HG02571 (cell line): ENCODE measurements at regions not wholly inside any gene's neighbourhood (a gene's known extent, or its start where the extent isn't known, plus 50 kb on each side); places are given as distances from the start of the nearest gene placed in this dataset.

Experiments
- ATAC-seq: cut with Tn5 transposase; IDR thresholded peaks from one replicate; pipeline ENCODE4 v1.9.1; 2021; ENCODE audit warnings: mild to moderate bottlenecking, moderate library complexity; ENCODE audit not compliant: unreplicated experiment

DNA sequence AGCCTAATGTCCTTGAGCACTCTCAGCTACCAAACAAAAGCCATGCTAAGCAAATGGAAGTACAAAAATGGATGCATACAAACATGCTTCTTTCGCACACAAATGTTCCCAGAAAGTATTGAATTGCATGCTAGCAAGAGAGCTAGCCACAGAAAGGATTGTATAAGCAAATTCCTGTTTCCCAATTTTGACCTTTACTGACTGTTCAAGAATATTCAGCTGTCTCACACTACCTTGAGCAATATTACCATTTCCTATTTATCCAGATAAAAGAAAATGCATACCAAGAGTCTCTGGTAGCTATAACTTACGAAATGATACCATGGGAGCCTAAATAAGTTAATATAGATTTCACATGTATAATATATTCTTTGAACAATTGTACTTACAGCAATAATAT lies 264.6 kb downstream of the TMEM167A start:
- ATAC-seq: no peak

DNA sequence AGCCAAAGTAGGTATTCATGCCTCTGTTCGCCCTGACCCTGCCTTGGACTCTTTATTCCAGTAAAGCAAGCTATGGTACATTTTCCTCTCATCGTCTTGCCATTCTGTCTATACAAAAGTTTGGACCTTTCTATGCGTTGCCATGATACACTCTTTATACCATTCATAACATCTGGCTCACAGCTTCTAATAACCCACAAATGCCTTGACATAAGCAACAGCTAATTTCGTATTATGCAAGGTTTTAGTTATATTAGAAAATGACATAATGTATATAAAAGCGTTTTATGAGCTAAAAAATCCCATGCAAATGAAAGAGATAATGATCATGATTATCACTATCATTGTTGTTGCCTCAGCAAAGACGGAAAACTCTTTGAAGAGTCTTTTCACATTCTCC lies 265.7 kb downstream of the TMEM167A start:
- ATAC-seq: no peak

DNA sequence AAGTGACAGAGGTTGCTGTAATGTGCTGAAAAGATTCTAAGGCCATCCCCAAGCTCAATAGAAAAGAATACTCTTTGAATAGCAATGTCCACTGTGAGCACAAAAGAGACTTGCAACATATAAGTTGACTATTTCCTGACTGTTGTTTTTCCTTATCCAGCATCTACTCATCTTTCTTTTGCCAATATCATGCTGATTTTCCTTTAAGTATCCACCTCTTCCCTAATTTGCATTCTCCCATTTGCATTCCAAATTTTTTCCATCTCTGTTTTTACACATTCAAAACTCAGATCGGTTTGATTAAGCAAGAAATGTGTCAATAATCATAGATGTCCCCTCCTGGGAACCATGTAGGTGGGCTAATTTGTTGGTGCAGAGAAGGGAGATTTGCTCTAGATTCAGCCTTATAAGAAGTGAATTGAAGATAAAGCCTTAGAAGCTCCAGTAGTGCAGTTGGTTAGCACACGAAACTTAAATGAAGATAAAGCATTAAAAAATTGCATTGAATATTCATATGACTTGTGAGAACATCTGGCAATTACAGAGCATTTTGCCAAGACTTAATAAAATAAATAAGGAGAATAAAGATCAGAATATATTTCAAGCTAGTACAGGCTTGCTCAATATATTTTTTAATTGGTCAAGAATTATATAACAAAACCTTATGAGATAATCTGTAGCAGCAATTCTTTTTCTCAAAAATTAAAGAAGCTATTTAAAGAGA lies 267.6 kb downstream of the TMEM167A start:
- no peak for ATAC-seq

DNA sequence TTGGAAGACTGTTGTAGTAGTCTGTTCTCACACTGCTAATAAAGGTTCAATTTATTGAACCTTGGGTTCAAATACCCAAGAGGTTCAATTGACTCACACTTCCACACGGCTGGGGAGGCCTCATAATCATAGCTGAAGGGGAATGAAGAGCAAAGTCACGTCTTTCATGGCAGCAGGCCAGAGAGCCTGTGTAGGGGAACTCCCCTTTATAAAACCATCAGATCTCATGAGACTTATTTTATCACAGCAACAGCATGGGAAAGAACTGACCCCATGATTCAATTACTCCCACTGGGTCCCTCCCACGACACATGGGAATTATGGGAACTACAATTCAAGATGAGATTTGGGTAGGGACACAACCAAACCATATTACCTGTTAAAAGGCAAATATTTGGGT lies 268.2 kb downstream of the TMEM167A start:
- ATAC-seq: no peak

DNA sequence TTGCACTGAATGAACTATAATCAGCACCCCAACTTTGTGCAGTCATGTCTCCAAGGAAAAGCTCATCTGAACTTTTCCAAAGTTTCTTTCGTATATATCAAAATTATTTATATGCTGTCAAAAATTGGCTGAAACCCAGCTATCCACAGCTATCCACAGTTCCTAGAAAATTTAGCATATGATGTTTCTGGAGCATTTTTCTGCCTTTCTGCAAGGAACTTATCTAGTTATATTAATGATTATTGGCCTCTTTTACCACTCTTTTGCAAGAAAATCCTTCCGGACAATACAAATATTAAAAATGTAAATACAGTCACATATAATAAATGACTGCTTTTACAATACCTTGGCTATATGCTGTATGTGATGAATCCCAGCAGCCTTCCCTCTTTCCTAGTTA lies 270.2 kb downstream of the TMEM167A start:
- no peak for ATAC-seq

DNA sequence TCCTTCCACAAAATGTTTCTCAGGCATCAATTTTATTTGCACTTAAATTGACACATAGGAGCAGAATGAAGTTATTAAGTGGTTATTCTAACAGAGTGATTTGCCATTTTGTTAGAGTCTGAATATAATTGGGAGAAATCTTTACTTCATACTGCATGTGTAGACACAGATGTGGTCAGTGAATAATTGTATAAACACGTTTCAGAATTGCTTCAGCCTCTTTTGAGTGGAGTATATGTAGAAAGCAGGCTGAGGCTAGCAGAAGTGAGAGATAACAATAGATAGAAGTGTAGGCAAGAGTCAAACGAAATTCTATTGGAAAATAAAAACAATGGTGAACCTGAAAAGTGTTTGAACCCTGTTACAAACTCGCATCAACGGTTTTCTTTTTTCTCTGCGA lies 270.7 kb downstream of the TMEM167A start:
- ATAC-seq: no peak

DNA sequence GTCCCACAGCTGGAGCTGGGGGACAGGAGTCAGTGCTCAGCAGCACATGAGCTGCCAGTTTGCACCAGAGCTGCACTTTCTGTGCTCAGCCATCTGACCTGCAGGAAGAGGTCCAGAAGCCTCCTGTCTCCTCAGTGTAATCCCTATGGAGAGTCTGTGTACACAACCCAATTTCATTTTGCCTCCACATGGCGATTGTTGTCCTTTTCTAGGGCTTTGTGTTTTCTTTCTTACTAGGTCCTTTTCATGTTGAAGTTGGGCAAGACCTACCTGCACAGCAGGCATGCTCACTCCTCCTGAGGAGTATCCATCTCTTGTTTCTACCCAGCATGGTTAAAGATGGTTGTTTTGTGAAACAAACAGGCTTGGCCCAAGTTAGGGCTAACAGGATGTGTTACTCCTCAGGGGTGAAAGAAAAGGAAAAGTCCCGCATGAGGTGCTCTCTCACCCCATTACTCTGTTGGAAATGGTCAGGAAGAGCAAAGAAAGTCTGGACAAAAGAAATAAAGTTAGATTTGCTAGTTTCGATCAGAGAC lies 273.0 kb downstream of the TMEM167A start:
- ATAC-seq: no peak

DNA sequence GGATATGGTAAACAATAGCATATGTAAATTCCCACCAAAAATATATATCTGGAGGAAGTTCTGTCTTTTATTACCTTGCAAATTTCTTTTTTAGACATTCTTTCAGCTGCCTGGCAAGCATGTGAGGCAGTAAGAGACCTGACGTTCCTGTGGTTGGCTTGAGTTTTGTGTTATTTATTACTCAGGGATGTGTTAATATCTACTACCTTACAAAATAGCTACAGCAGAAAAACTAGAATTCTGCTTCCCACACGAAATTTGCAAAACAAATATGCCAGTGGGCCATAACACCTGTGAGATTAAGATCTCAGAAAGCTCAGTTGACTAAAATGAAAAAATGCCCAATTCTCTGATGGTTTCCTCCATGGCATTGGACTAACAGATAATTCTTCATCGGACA lies 274.2 kb downstream of the TMEM167A start:
- no peak for ATAC-seq

DNA sequence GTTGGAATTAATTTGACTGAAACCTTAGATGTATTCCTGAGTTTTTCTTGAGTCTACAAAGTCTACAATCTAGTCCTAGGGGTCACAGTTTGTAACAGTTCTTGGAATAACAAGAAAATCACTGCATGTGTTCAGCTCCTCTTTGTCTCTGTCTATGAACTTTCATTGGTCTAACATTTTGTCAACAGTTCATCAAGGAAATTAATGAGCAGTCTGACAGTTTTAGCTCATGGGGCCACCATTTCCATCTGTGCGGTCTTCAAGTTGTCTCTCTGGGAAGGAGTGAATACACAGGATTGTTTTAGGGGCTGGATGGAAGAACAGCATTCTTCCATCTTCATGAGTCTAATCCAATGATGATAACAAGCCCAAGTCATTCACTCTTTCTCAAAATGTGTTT lies 276.4 kb downstream of the TMEM167A start:
- ATAC-seq: no peak

DNA sequence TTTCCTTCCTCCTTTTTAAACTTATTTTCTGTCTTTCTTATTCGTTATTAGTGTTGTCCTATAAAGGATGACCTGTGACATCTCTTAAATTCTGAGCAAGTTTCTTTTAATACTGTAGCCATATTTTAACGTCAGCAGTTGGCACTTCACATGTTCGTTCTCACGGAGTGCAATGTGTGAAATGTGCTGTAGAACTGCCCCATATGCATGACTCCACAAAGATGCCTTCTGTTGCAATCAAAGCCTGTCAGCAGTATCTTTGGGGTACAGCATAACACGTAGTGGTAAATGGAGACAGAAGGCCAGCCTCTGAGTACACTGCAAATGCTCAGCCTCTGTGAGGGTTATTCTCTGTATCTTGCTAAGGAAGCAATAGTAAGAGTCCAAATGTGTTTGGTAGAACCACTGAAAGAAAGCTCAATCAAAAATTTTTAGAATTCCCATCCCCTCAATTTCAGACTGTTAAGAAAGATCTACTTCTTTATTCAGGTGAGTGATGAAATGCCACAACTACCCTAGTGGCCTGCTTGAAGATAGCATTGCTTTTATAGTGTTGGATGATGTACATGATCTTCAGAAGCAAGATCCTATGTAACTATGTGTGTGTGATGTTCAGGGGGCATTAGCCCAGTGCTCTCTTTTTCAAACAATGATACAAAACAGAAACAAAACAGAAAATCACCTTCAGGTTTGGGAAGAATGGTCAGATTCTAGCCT lies 277.7 kb downstream of the TMEM167A start:
- ATAC-seq: no peak

DNA sequence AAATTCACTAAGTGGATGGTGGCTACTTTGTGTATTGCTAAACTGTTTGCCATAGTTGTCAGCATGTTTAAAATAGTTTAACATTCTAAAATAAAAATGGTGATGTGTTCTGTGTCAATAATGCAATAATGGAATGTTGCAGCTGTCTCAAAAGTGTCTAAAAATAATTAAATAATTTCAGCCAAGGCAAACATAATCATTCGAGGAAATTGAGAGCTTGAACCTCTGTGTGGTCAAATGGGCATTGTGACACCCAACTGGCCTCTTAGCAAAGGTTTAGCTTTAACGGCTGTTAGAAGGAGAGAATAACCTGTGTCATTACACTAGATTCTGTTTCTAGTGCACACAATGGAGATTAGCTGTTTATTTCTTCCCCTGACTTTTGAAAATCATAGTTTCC lies 278.5 kb downstream of the TMEM167A start:
- ATAC-seq: no peak

DNA sequence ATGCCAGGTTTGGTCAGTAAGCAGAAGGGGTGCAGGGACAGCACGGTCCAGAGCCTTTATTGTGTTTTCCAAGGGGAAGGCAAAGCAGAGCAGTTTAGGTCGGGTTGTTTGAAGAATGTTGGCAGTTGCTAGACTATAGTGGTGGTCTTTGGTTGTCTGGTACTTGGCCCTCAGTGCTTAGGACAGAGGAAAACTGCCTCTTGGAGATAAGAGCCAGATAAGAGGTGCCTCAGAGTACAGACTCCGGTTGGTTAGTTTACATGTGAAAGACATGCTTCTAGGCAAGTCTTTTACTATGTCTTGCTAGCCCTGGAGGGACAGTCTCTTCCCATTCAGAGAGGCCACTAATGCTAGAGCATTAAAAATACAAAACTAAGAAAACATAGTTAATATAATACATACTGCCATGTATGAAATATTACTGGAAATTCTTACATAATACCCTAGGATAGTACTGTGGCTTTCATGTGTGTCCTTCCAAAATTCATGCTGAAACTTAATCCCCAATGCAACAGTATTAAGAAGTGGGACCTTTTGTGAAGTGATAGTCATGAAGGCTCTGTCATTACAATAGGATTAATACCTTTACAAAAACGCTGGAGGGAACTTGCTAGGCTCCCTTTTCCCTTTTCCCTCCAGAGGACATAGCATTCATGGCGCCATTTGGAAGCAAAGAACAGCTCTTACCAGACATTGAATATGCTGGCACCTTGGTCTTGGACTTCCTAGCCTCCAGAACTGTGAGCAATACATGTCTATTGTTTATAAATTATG lies 280.4 kb downstream of the TMEM167A start:
- ATAC-seq: no peak

DNA sequence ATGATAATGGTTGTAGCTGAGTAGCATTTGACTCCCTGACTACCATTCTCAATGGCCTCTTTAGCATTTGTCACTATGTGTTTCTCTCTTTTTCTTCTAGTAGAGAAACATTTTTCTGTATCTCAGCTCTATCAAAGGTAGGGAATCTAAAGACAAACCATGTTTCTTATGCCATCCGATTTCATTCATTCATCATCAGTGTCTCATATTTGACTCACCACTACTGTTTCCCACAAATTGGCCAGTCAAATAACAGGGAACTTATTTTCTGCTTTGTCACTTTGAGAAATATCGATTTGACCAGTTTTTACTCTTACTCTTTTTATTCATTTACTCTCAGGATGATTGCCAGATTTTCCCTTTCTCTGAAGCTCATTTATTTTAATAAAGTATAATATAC lies 282.3 kb downstream of the TMEM167A start:
- ATAC-seq: no peak

DNA sequence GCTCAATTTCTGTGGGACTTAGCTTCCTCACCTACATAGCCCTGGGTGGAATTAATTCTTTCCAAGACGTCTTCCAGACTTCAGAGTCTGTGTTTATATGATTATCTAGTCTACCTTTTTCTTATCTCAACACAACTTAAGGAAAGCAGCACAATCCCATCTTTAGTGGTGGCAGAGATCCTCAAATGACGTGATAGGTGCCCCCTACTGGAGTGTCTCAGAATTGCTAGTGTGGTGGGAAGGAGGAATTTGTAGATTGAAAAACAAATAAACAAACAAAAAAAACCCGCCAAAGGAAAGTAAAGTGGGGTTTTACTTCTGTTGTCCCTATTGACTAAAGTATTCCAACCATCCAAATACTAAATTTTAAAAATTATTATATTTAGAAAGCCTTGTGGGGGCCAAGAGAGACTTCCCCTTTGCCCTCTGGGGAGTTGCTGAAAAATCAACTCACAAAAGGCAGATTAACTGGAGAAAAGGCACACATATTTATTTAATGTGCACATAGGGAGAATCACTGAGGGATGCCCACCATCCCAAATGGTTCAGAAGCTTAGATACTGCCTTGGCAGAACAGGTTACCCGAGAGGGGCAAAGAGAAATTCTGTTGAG lies 283.3 kb downstream of the TMEM167A start:
- ATAC-seq: no peak

DNA sequence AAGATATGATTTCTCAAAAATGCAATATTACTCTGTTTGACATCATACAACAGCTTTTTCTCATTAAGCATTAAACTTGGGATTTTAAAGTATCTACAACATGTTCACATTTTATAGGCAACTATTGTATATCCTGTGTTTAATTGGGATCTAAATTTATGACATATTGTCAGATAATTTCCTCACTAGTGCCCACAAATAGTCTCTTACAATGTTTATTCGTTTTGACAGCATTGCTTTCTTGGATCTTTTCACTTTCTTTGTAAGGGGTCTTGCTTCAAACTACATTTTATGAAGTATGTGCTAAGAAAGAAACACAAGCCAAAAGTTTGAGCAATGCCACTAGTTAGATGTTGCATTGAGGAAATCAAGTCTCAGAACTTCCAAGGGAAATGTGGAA lies 285.1 kb downstream of the TMEM167A start:
- no peak for ATAC-seq

DNA sequence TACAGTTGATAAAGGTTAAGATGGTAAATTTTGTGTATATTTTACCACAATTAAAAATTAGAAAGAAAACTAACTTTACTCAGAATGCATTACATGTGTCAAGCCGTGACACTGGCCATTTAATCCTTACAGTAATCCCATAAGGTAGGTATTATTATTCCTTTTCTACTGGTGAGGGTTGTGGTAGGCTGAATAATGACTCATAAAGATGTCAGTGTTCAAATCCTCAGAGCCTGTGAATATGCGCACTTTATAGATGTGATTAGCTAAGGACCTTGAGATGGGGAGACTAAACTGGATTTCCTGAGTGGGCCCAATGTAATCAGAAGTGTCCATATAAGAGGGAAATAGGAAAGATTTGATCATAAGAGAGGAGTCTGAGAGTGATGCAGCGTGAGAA lies 288.1 kb downstream of the TMEM167A start:
- ATAC-seq: no peak

DNA sequence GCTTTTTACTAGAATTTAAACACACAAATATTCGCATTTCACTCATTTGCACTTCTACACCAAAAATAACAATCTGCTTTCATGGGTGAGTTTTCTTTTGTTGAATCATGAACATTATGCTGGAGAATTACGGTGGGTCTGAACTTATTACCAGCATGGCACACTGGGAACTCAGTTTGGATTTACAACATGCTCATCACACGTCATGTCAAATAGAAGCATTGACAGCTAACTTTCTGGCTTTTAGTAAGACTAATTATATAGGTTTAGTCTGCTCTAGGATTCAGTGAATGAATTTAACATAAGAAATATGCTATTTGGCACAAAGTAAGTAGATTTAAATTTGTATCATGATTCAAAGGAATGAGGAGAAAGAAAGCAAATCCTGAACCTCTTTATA lies 290.4 kb downstream of the TMEM167A start:
- ATAC-seq: no peak

DNA sequence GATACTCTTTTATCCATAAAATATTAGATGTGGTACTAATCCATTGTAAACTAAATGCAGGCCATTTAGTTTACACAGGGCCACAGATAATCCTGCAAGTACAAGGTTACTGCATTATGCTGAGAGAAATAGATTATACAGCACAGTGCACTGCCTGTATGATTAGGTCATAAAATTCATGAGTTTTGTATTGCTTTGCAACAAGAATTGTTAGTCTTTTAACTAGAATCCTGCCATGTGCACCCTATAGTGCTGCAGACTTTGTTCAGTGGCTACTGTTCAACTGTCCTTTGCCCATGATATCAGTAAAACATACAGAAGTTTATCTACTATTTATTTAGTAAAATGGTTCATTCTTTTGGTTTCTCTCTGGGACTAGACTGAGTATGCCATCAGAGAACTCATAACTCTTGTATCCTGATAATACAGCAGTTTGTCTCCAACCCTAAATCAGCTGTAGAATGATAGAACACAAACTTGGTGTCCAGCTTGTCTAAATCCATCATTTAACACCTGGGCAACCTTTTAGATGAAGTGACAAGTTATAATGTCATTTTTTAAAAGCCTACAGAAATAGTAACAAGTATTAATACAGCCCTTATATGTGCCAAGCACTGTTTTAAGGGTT lies 291.2 kb downstream of the TMEM167A start:
- no peak for ATAC-seq

DNA sequence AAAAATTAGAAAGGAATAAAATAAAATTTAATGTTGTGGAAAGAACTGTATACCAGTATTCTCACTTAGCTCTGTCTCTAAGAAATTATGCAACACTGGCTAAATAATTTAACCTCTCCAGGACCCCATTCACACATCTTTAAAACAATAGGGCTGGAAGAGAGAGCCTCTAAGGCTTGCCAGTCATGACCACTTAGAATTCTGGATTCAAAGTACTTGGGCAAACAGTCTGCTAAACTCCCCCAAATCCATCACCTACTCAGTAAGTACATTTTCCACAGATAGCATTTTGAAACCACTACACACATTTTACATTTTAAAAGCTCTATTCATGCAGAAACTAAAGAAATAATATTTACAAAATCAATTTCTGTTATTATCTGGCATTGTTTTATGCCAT lies 291.7 kb downstream of the TMEM167A start:
- ATAC-seq: no peak

DNA sequence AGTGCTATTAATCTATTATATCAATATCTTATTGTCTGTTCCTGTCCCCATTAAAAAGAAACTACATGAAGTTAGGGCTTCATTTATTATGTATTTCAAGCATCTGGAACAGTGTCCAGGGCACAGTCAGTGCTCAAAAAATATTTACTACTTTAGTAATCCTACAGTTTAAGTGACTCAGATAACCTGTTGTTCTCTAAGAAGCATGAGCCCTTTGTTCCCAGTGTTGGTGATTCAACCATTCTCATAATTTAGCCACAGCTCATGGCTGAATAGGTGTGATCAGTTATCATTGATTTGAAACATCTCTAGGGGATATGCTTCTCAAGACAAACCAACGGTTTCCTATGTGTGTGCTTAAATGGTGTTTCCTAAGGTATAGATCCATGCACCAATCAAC lies 292.7 kb downstream of the TMEM167A start:
- no peak for ATAC-seq

DNA sequence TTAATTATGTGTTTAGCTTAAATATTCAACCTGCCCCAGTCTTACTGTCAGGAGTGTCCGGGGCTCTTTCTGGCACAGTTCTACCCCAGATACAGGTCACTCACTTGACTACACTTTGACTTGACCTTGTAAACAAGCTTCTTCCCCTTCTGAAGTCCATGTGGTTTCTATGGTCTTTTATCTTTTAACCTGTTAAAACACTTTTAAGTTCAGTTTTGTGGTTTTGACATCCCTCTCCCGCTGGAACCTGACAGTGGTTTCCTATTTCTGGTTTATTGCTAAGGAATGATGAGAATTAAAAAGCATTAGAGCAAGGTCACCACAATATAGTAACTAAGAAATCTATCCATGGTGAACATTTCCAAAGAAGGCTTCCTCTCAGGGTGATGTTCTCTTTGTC lies 300.1 kb downstream of the TMEM167A start:
- no peak for ATAC-seq
